GM12873 (cell line): ENCODE measurements at regions not wholly inside any gene's neighbourhood (a gene's known extent, or its start where the extent isn't known, plus 50 kb on each side); places are given as distances from the start of the nearest gene placed in this dataset.

Experiments
- CTCF ChIP-seq: IDR thresholded peaks from 2 replicates; pipeline ENCODE4 v1.5.1; 2012; ENCODE audit warnings: low read depth, mild to moderate bottlenecking, moderate library complexity, low read length, control low read depth; ENCODE audit not compliant: insufficient read depth; ENCODE audit errors: missing control alignments

- no peak for TF ChIP-seq CTCF
These were observed 311.5 kb downstream of the RFC3 start for GRCh38 chr13:34129436-34129835.

- no peak for TF ChIP-seq CTCF
These were observed 319.3 kb downstream of the RFC3 start for GRCh38 chr13:34137200-34137599.

GRCh38 chr13:34139660-34140227 lies 321.8 kb downstream of the RFC3 start:
- no peak for TF ChIP-seq CTCF

GRCh38 chr13:34143637-34144036 lies 325.7 kb downstream of the RFC3 start:
- no peak for TF ChIP-seq CTCF

- no peak for TF ChIP-seq CTCF
These were observed 326.2 kb downstream of the RFC3 start for GRCh38 chr13:34144142-34144541.

GRCh38 chr13:34145061-34145460 lies 327.1 kb downstream of the RFC3 start:
- TF ChIP-seq CTCF, result no peak

- TF ChIP-seq CTCF, result no peak
These were observed 330.4 kb downstream of the RFC3 start for GRCh38 chr13:34148359-34148758.
